GM19372 (cell line): ENCODE measurements at regions not wholly inside any gene's neighbourhood (a gene's known extent, or its start where the extent isn't known, plus 50 kb on each side); places are given as distances from the start of the nearest gene placed in this dataset.
"Not testable (repeated sequence)": the region's sequence is repeated elsewhere in the genome, so short reads cannot be mapped to it uniquely, and the experiment has no call there.

ENCODE experiments used
- ATAC-seq: cut with Tn5 transposase; IDR thresholded peaks from one replicate; pipeline ENCODE4 v1.9.1; 2021; ENCODE audit warnings: mild to moderate bottlenecking, low read depth, moderate library complexity; ENCODE audit not compliant: unreplicated experiment

DNA sequence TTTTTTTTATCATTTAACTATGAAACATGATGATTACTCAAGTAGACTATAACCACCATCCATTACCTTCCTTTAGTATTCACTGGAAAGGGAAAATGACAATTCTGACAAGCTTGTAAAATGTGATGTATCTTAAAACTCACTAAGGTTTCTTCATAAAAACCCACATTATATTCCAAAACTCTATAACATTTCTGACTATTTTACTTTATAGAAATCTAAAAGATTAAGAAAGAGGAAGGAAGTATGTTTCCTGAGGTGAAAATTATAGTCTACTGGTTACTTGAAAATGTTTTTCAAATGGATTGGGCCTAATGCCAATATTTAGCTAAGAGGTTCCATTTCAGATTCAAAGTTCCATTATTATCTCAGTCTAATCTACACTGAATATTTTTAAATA lies 1982.2 kb upstream of the C9orf72 start:
- ATAC-seq = no peak

DNA sequence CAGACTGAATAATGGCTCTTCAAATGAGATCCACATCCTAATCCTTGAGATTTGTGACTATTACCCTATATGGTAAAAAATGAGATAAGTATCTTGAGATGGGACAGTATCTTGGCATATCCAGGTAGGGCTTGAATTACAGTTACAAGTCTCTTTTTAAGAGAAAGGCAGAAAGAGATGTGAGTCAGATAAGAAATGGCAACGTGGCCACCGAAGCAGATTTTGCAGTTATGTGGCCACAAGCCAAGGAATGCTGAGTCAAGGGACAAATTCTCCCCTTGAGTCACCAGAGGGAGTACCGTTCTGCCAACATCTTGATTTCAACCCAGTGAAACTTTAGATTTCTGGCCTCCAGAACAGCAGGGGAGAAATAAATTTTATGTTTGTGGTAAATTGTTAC lies 1983.0 kb upstream of the C9orf72 start:
- ATAC-seq = no peak

DNA sequence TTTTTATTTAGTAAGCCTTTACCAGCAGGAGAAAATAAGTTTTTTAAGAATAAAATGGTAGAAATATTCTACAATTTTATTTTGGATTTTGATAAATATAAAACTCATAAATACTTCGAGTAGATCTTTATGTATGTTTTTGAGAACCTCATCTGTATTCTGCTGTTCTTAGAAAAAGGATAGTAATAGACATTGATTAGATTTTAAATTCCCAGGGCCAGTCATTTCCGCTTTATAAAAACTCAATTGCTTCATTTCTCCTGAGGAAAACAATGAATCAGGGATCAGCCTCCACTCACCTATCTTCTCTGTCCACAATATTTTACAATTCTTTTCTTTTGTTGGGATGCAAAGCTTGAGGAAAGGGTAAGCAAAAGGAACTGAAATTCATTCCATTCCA lies 1983.5 kb upstream of the C9orf72 start:
- ATAC-seq = no peak

DNA sequence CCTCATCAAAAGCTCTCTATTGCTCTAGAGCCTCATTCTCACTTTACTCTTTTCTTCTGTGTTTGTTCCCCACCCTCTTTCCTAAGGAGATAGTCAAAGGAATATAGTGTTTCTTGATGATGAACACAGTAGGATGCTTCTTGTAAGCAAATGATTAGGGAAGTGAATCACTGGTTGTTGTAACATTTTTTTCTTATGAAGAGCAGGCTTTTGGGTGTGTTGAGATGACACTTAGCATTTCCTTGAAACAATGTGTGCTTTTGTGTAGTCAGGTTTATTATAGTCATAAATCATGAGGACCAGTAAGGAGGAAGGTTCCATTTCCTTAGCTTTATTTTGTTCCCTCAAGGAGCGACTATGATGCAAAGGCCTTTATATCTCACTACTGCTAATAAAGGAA lies 1991.3 kb upstream of the C9orf72 start:
- ATAC-seq = no peak

DNA sequence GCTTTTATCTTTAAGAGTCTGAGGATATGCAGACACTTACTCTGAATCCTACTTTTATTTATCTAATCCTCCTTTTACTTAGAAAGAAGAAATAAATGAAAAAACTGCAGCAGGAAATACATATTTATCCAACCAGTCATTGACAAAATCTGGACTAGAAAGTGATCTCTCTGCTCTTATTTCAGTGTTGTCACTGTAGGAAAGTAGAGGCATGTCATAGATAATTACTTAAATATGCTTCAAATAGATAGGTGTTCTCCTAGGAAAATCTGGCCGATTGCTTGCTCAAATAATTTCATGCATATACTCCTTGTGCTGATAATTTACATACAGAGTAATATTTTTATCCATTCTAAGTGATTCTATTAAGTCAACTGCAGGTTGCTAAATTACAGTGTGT lies 2001.9 kb upstream of the C9orf72 start:
- no peak for ATAC-seq

DNA sequence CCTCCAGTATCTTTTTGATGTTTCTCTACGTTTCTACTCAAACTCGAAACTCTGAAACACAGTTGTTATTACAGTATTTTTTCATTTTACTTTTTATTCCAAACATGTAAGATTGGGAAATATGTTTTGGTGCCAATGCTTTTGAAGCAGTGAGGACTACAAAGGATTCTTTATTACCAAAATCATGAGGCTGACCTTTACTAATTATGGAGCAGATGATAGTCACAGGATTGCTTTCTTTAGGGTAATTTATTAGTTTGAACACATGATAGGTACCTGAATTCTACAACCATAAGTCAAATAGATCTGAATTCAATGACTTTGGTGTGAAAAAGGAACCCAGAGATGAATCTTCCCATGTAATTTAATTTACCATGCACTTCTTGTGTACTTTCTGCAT lies 2015.1 kb upstream of the C9orf72 start:
- ATAC-seq = no peak

DNA sequence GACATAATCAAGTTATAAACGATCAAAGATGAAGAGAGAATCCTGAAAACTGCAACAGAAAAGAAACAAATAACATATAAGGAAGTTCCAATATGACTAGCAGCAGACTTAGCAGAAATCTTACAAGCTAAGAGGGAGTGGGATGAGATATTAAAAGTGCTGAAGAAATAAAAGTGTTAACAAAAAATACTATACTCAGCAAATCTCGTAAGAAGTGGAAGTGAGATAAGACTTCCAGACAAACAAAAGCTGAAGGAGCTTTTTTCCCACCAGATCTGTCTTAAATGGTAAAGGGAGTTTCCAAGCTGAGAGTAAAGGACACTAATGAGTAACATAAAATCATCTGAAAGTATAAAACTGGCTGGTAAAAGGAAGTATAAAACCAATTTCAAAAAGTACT lies 2036.0 kb upstream of the C9orf72 start:
- ATAC-seq = no peak

DNA sequence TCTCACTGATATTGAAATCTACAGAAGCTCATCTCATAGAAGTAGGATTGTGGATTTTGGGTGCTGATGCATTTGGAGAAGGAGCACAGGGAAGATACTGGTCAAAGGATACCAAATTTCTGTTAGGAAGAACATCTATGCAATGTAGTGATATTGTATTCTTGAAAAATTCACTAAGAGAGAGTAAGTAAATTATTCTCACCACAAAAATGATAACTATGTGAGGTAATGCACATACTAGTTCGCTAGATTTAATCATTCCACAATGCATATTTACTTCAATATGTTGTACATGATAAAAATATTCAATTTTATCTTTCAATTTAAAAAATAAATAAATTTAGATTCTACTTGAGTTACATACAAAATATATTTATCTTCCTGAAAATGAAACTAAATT lies 2040.5 kb upstream of the C9orf72 start:
- ATAC-seq = no peak

DNA sequence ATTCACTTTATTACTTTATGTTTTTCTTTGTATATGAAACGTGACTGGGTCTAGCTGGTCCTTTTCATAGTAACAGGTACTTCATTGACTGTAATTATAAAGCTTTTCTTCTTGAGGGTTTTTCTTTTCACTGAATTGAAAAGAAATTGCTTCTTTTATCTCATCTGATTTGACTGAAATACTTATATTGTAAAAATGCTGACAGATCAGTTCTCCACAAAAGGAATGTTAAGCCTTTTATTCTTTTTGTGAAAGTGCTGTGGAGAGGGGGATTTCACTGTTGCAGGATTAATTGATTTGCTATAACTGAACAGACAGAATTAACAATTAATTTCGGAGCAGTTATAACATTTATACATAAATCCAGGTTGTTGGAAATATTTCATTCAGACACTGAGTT lies 2043.6 kb upstream of the C9orf72 start:
- no peak for ATAC-seq

DNA sequence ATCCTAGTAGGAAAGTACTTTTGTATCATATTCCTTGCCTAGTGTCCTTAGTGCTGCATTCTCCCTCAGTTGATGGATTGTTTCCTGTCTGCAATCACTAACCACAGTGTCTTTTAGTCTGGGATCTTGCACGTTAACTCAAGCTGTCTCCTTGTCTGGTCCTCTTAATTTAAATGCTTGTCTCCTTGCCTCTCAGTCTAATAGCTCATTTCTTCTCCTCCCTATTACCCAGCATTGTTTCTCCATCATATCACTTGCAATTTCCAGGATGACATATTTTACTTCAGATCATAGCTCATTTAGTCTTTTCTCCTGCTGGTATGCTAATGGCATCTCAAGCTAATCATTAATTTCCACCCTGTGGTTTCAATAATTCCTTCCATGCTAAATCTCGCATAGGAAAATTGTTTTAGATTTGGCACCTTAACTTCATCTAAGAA lies 2052.0 kb upstream of the C9orf72 start:
- no peak for ATAC-seq

DNA sequence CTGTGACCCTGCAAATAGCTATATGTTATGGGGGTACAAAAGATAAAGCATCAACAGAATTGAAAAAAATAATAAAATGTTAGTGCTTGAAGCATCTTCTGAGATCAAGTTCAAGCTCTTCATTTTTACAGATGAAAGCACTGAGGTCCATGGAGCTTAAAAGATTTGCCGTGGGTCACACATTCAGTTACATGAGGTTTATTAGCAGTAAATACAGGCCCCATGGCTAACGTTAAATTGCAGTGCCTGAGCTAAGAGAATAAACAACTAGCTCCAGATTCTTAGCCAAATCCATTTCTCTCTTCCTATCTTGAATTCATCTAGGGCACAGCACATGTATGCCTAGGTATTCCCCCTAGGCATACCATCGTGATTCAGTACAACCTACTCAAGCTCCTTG lies 2052.7 kb upstream of the C9orf72 start:
- no peak for ATAC-seq

DNA sequence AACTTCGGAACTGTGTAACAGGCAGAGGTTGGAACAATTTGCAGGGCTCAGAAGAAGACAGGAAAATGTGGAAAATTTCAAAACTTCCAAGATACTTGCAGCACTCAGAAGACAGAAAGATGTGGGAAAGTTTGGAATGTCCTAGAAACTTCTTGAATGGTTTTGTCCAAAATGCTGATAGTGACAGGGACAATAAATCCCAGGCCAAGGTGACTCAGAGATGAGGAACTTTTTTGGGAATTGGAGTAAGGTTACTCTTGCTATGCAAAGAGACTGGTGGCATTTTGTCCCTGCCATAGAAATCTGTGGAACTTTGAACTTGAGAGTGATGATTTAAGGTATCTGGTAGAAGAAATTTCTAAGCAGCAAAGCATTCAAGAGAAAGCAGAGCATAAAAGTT lies 2055.6 kb upstream of the C9orf72 start:
- ATAC-seq = not testable (repeated sequence)

DNA sequence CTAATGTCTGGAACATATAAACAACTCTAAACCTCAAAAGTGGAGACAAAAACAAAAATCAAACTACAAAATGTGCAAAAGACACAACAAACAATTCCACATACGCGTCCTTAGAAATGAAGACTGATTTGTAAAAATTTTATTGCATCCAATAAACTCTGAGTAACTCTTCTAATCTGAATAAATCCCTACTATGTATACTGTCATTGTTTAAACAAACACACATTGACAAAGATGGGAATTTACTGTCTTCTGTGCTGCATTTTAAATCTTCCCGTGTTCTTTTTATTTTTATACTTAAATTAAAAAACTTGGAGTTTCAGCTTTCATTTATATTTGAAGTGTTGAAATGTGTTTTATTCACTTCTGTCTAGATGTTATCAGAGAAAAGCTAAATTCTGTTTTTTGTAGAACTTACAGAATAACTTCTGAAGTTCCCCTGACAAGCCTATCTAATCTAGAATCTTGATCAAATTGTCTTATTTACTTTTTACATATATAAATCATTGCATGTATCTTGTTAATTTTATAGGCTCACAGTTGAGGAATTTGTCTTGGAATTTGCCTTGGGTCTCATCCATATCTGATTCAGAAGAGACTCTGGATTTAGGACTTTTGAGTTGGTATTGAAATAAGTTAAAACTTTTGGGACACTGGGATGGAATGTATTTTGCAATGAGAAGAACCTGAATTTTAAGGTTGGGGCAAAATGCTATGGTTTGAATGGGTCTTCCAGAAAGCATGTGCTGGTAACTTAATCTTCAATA lies 2064.4 kb upstream of the C9orf72 start:
- ATAC-seq = no peak

DNA sequence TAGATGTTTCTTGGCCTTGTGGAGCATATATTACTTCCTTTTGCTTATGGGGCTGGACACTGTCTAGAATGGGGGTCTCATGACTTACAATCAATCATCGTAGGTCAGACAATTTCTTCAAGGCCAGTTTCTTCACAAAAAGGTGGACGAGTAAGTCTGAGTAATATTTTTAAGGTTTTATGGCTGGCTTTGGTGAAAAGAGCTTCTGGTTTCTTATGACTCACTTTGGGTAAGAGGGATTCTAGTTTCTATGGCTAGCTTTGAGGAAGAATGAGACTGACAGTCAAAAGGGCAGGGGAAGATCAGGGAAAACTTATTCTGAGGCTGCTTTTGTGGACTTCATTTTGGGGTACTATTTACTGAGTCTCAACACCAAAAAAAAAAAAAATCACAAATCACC lies 2067.2 kb upstream of the C9orf72 start:
- ATAC-seq = no peak

DNA sequence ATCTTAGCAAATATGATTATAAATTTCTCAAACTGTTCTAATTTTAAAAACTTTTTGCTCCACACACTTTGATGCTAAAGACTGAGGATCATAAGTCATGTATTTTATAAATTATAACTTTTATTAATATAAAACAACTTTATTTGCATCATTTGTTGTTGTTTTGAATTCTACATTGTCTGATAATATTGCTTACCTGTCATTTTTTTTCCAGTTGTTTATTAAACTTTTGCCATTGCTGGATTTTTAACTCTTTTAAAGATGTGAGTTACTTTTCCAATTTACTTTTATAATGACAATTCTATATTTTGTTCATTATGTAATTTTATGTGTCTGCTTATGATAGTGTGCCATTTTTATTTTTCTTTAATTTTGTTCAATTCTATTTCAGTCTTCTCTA lies 2071.2 kb upstream of the C9orf72 start:
- ATAC-seq = no peak

DNA sequence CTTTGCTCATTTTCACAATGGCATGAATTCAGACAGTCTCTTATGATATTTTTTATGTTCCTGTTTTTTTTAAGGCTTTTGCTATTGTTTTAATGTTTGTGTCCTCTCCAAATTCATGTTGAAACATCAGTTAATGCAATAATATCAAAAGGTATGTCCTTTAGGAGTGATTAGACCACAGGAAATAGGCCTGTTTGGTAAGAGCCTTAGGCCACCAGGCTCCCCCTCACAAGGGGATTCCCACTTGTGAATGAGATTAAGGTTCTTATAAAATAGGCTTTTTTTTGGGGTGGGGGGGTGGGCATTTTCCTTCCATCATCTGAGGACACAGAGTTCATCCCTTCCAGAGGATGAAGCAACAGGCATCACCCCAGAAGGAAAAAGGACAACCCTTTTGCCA lies 2074.2 kb upstream of the C9orf72 start:
- no peak for ATAC-seq

DNA sequence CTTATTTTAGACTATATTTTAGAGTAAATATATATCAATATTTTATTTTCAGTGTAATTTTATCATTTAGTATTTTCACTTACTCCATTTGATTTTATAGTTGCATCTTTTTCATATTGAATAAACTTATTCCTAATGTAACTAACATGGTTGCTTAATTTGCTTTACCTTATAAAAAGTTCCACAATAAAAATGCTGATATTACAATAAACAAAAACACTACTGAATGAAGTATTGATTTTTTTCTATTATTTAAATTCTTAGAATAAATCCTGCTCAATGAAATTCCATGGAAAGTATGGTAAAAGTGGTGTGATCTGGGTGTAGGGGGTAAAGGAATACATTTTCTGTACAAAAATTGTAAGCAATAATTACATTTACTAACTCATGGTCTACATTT lies 2074.9 kb upstream of the C9orf72 start:
- ATAC-seq = no peak

DNA sequence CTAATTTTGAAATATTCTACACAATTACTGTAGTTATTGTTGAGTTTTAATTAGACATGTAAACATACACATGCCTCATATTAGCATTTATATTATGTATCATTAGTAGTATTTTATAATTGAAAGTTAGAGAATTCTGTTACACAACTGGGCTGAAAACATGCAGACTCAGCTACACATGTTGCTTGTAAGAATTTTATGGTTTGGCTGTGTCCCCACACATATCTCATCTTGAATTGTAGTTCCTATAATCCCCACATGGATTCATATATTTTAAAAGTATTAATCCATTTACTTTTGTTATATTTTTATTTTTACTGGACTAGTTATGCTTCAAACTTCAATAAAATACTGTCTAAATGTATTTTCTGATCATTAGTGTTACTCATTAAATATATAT lies 2075.3 kb upstream of the C9orf72 start:
- no peak for ATAC-seq

DNA sequence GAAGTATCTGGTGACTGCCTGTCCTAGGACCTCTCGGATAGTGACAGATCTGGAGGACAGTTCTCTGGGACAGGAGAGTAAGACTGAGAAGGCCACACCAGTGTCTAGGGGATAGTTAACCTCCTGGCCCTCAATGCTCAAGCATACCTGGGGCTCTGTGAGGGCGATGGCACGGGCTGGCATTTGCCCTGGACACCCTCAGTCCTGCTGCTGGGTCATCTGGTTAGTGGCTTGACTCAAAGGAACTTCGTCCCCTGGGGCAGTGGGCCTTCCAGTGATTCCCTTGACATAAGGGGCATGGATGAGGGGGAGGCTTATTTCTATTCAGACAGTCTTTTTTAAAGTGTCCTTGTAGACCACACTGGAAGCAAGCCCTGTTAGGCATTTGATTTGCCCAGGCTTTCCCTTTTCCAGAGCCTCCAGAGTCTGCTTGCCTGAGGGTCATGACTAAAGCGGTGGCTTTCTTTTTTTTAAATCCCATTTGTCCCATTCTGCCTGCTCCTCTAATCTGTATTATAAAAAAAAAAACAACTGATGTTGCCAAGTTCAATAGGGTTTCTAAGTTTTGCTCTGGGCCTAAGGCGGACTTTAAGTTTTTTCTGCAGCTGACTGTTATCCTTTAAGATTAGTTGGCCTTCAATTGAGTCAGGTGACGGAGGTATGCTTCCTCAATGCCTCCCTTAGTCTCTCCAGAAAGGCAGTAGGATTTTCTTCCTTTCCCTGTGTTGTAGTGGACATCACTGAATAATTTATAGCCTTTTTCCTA lies 2083.5 kb upstream of the C9orf72 start:
- no peak for ATAC-seq

DNA sequence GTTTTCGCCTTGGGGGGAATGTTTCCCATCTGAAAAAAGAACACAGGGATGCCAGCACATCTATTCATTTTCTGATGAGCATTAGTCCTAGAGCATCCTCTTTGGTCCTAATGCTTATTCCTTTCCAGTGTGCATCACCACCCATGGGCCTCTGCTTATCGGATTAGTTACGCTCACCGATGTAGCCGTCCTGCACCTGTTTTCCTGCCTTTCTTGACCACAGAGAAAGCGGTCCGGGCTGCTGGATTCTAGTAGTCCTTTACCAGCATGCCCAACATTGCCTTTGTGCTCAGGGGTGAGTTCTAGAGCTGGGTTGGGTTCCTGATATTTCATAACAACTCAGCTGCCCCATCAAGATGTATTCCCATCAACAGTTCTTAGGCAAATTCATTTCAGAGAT lies 2084.5 kb upstream of the C9orf72 start:
- ATAC-seq = no peak

DNA sequence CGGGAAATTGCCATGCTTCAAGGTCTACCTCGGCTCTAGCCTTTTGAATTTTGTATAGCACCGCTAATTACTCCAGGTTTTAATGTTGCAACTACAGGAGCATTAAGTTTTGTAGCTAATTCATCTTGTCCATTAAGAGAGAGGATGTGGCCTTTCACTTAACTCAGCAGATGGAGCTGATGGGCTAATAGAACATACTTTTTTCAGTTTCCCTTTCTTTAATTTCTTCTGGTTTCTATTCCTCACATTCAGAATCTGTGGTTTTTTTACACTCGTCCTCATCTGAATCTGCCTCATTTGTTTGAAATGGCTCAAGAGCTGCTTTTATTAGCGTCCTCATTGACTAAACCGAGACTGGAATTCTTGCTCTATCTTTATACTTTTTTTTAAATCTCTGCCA lies 2085.7 kb upstream of the C9orf72 start:
- no peak for ATAC-seq

DNA sequence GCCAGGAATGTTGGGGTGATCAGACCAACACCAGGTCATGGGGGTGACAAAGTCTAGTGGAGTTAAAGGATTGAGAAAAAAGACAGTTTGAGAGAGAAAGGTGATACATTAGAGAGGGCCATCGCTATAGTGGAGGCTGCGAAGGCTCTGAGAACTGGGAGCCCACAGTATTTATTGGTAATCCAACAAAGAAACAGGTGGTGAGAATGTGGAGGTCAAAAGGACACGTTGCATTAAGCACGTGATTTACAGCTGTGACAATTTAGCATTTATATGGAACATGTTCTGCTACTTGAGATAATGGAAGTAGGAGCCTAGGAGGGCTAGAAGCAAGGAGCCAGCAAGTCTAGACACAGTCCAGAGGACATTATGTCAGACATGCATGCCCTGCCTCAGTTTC lies 2086.5 kb upstream of the C9orf72 start:
- no peak for ATAC-seq
